ENCODE measurements at regions not wholly inside any gene's neighbourhood (a gene's known extent, or its start where the extent isn't known, plus 50 kb on each side); places are given as distances from the start of the nearest gene placed in this dataset.

DNA sequence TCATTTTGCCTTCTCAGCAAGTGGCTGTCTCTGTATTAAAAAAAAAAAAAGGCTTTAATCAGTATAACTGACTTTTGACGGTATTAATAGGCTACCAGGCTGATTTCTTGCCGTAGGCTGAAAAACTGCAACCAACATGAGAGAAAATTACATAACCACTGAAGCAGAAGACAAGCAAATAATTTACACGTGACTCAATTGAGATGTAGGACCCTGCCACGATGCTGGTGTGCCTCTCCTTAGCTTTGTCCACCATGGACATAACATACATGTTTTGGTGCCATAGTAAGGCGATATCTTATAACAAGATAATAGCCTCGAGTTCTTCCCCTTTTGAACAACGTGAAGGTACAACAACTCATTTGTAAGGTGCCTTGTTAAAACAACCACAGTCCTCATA, 88.7 kb upstream of the GRIP1 start:
- no peak for DNase-seq (ENCODE audit: low spot score)
- TF ChIP-seq, protein P1, sequence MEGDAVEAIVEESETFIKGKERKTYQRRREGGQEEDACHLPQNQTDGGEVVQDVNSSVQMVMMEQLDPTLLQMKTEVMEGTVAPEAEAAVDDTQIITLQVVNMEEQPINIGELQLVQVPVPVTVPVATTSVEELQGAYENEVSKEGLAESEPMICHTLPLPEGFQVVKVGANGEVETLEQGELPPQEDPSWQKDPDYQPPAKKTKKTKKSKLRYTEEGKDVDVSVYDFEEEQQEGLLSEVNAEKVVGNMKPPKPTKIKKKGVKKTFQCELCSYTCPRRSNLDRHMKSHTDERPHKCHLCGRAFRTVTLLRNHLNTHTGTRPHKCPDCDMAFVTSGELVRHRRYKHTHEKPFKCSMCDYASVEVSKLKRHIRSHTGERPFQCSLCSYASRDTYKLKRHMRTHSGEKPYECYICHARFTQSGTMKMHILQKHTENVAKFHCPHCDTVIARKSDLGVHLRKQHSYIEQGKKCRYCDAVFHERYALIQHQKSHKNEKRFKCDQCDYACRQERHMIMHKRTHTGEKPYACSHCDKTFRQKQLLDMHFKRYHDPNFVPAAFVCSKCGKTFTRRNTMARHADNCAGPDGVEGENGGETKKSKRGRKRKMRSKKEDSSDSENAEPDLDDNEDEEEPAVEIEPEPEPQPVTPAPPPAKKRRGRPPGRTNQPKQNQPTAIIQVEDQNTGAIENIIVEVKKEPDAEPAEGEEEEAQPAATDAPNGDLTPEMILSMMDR (IDR thresholded peaks at IDR 0.05; ENCODE audit: extremely low read depth, insufficient read depth, missing control alignments) = no peak
- in situ Hi-C loops (cut with MboI; ENCODE audit: low pct_unique_long_range_greater_than_20kb, low sequenced_read_pairs, unreplicated experiment) = no loop called here

DNA sequence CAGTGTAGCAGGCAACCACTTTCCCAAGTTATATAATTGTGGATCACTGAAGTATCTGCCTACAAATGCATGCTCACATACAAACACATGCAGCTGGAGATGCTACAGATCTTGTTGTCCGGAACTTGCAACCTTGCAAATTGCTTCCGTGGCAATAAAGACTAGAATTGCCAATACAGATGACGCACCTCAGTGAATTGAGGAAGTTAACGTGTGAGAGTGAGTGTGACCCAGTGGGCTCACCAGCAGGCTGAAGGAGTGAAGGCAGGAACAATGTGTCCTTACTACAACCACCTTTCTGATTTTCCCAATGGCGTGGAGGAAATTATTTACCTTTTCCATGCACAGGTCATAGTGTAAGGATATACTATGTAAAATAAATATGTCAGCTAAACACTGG, 89.4 kb upstream of the GRIP1 start:
- DNase-seq (ENCODE audit: low spot score) = no peak
- TF ChIP-seq, protein P1 (IDR thresholded peaks at IDR 0.05; ENCODE audit: extremely low read depth, insufficient read depth, missing control alignments) = no peak
- in situ Hi-C loops (cut with MboI; ENCODE audit: low pct_unique_long_range_greater_than_20kb, low sequenced_read_pairs, unreplicated experiment) = no loop called here

DNA sequence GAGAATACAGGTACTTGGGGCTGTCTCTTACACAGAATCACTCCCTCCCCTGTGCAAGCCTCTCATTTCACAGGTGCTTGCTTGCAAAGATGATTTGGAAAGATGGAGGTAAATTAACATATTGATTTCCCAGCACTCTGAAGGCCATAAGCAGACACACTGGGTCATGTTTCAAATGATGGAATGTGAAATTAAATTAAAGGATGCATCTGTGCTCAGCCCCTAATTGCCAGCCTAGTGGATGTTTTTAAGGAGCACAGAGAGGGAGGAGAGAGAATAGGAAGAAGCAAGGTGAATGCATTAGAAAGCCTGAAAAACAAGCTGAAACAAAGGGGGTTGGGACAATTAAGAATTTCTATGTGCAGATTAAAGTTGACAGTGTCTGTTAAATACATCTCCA, 96.1 kb upstream of the GRIP1 start:
- in situ Hi-C loops (cut with MboI; ENCODE audit: low pct_unique_long_range_greater_than_20kb, low sequenced_read_pairs, unreplicated experiment) = no loop called here
- no peak for DNase-seq (ENCODE audit: low spot score)
- TF ChIP-seq, protein P1 (IDR thresholded peaks at IDR 0.05; ENCODE audit: extremely low read depth, insufficient read depth, missing control alignments) = no peak

- in situ Hi-C loops (cut with MboI; ENCODE audit: low pct_unique_long_range_greater_than_20kb, low sequenced_read_pairs, unreplicated experiment) = no loop called here
These were observed 97.0 kb upstream of the GRIP1 start for GRCh38 chr12:66775871-66776270.

DNA sequence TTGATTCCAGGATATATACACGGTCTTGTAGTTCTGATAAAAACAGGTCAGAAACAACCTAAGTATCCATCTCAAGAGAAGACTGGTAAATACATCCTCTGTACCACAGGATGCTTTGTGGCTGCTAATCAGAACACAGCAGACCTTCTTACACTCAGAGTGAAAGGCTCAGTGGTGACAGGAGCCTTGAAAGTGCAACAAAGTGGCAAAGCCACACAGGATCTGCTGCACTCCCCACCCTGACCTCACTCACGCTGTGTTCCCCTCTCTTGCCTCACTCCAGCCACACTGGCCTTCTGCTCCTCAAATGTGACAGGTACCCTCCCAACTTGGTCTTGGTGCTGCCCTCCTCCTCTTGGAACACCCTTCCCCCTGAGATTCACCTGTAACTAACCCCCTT, 98.1 kb upstream of the GRIP1 start:
- in situ Hi-C loops (cut with MboI; ENCODE audit: low pct_unique_long_range_greater_than_20kb, low sequenced_read_pairs, unreplicated experiment) = no loop called here
- peak; percentile 29 for DNase-seq (ENCODE audit: low spot score)
- TF ChIP-seq, protein P1 (IDR thresholded peaks at IDR 0.05; ENCODE audit: extremely low read depth, insufficient read depth, missing control alignments) = no peak

More at GRCh38 chr12:66775871-66776270, 97.0 kb upstream of the GRIP1 start:
- no peak for DNase-seq (ENCODE audit: low spot score)
- TF ChIP-seq, protein P1 (IDR thresholded peaks at IDR 0.05; ENCODE audit: extremely low read depth, insufficient read depth, missing control alignments) = no peak

DNA sequence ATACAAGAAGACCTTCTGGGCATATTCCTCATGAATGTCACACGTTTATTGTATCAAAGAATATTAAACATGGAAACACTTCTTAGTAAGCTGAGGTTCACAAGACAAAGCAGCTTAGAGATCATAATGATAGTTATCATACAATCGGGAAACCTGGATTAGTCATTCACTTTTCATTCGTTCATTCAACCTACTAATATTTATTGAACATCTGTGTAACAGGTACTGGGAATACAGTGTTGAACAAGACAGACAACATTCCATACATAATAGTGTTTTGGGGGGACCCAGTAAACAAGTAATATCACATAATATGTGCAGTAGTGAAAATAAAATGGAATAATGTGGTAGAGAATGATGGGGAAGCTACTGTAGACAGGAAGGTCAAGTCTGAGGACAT, 100.6 kb upstream of the GRIP1 start:
- no peak for DNase-seq (ENCODE audit: low spot score)
- TF ChIP-seq, protein P1 (IDR thresholded peaks at IDR 0.05; ENCODE audit: extremely low read depth, insufficient read depth, missing control alignments) = no peak
- in situ Hi-C loops (cut with MboI; ENCODE audit: low pct_unique_long_range_greater_than_20kb, low sequenced_read_pairs, unreplicated experiment) = no loop called here
